ENCODE measurements at regions not wholly inside any gene's neighbourhood (a gene's known extent, or its start where the extent isn't known, plus 50 kb on each side); places are given as distances from the start of the nearest gene placed in this dataset.

- no peak for TF ChIP-seq CSDC2 (CRISPR knock-in tag; IDR thresholded peaks at IDR 0.05)
- TF ChIP-seq PATZ1 (CRISPR knock-in tag; IDR thresholded peaks at IDR 0.05; ENCODE audit: borderline replicate concordance), result no peak
- no peak for TF ChIP-seq ZFP3 (CRISPR knock-in tag; IDR thresholded peaks at IDR 0.05)
- TF ChIP-seq CREB5 (CRISPR knock-in tag; IDR thresholded peaks at IDR 0.05; ENCODE audit: low read depth), result no peak
- no peak for TF ChIP-seq ARNTL (CRISPR knock-in tag; IDR thresholded peaks at IDR 0.05; ENCODE audit: borderline replicate concordance, low read depth)
- no peak for TF ChIP-seq ZNF565 (CRISPR knock-in tag; conservative IDR thresholded peaks at IDR 0.05; ENCODE audit: low read depth)
Observed at GRCh38 chr11:11125618-11126017, 227.4 kb downstream of the CSNK2A3 start.

All from SK-N-SH treated with all-trans-retinoic acid at 6 μM for 48 hours (cell line).